A549 (cell line): ENCODE measurements at regions not wholly inside any gene's neighbourhood (a gene's known extent, or its start where the extent isn't known, plus 50 kb on each side); places are given as distances from the start of the nearest gene placed in this dataset.

ENCODE experiments used
- POLR2A ChIP-seq: IDR thresholded peaks from 2 replicates; pipeline ENCODE4 v1.6.1; 2012; ENCODE audit warnings: mild to moderate bottlenecking, low read length
- TF ChIP-seq, protein P1 (sequence below): fragments of >200 bp; sonication (Bioruptor Twin); formaldehyde crosslinking; IDR thresholded peaks from 3 replicates; pipeline ENCODE4 v1.5.1; 2016

DNA sequence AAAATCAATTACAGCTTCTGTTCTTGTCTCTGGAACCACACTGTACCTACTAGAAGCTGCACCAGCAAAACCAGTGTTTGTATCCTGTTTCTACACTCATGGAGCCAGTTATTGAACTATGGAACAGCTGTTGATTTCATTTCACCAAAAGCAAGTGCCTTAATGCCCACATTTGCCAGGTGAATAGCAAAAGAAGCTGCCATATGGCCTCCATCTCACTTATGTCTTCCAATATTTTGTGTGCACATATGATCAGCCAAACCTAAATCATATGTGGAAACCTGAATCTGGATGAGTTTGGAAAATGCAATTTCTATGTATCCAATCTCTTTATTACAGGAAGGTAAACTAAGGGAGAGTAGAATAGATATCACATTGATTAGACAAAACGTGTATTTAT, 415.8 kb upstream of the GRID2 start:
- TF ChIP-seq POLR2A = no peak
- TF ChIP-seq, protein P1, sequence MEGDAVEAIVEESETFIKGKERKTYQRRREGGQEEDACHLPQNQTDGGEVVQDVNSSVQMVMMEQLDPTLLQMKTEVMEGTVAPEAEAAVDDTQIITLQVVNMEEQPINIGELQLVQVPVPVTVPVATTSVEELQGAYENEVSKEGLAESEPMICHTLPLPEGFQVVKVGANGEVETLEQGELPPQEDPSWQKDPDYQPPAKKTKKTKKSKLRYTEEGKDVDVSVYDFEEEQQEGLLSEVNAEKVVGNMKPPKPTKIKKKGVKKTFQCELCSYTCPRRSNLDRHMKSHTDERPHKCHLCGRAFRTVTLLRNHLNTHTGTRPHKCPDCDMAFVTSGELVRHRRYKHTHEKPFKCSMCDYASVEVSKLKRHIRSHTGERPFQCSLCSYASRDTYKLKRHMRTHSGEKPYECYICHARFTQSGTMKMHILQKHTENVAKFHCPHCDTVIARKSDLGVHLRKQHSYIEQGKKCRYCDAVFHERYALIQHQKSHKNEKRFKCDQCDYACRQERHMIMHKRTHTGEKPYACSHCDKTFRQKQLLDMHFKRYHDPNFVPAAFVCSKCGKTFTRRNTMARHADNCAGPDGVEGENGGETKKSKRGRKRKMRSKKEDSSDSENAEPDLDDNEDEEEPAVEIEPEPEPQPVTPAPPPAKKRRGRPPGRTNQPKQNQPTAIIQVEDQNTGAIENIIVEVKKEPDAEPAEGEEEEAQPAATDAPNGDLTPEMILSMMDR = no peak
